ENCODE measurements at regions not wholly inside any gene's neighbourhood (a gene's known extent, or its start where the extent isn't known, plus 50 kb on each side); places are given as distances from the start of the nearest gene placed in this dataset.

DNA sequence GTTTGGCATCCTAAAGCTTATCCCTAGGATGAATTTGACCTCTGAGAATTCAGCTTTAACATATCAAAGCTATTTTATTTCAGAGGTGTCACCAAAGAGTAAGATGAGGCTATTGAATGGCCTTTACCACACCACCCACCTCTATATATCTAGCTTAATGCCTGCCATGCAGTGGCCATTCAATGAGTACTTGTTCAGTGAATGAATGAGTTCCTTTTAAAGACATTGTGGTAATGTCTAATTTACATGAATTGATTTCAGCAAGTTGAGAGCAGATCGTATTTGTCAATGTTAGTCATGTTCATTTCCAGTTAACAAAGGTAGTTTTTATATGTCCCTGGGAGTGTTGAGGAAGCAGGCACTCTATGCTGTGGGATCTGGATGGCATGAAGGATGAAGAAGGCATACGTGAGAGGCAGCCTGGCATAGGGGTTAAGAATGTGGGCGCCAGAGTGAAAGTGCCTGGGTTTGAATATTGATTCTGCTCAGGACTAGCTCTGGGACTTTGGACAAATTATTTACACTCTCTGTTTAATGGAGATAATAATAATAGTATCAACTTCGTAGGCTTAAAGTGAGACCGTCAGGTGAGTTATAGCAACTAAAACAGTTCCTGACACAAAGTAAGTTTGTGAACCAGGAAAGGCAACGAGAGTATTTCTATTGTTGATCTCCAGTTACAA is 434.1 kb upstream of the CHST9 start:
- DNase-seq, result no peak

- no peak for DNase-seq
These were observed 431.2 kb upstream of the CHST9 start for GRCh38 chr18:27616324-27616723.

DNA sequence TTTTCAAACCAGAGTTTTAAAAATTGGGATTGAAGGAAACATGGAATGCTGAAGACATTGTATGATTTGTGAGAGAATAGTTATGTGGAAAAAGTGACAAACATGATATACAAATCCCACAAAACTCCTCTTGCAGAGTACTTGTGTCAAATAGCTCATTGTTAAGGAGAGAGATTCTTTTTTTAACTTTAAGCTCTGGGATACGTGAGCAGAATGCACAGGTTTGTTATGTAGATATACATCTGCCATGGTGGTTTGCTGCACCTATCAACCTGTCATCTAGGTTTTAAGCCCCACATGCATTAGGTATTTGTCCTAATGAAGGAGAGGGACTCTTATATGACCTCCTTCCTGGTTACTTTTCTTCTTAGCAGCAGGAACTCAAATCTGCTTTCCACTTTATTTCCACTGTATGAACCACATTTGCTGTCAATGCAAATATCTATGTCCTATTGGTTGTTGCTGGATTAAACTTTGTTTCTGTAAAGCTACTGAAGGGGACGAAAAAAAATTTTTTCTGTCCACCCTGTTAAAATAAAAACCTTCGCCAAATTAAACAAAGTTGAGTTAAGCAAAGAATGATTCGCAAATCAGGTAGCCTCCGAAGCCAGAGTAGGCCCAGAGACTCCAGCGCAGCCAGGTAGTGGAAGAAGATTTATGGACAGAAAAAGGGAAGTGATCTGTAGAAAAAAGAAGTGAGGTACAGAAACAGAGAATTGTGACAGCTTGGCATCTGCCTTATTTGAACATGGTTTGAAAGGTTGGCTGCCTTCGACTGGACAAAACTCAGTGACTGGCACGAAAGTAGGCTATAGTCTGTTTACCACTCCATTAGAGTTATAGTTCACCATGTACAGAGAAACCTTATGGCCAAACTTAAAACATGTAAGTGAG is 430.1 kb upstream of the CHST9 start:
- DNase-seq, result no peak

GRCh38 chr18:27609221-27609620 is 424.1 kb upstream of the CHST9 start:
- no peak for DNase-seq

DNA sequence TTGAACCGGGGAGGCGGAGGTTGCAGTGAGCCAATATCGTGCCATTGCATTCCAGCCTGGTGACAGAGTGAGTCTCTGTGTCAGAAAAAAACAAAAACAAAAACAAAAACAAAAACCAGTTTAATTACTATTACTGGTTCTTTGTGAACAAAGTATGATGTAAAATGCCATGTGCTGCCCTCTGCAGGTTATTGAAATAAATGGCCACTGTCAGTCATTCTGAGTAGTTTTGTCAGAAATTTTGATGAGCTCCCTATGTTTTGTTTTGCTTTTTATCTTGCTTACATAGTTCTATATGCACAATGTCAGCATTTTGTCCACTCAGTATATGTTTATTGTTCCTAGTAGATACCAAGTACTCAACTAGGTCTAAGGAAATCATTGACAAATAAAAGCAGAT is 423.6 kb upstream of the CHST9 start:
- DNase-seq, result no peak

GRCh38 chr18:27608174-27608573 is 423.1 kb upstream of the CHST9 start:
- DNase-seq, result no peak

- no peak for DNase-seq
These were observed 421.6 kb upstream of the CHST9 start for GRCh38 chr18:27606741-27607140.

DNA sequence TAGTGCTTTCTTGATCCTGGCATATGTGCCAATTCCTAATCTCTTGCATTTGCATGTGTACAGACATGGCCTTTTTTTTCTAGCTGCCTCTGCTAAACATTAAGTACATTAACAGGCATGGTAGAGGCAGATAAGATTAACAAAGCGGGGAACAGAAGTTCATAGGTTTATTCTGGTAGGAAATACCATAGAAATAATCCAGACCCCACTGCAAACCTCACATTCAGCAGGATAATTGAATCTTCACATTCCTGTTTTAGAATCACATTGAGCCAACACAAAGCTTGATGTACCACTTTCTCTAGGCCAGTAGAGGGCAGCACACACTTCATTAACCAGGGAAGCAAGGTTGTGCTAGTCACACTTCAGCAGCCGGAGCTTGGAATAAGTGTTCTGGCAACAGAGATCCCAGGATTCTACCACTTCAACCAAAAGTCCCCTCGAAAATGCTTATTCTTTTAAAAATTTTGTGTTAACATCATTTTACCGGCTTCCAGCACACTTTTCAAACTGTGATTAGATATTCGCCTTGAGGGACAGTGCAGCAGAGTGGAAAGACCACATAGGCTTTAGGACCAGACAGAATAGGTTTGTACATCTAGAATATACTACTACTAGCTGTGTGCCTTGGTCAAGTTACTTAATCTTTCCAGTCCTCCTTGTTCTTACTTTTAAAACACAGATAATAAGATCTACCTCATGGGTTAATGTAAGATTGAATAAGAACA is 420.2 kb upstream of the CHST9 start:
- DNase-seq, result peak; percentile 55

DNA sequence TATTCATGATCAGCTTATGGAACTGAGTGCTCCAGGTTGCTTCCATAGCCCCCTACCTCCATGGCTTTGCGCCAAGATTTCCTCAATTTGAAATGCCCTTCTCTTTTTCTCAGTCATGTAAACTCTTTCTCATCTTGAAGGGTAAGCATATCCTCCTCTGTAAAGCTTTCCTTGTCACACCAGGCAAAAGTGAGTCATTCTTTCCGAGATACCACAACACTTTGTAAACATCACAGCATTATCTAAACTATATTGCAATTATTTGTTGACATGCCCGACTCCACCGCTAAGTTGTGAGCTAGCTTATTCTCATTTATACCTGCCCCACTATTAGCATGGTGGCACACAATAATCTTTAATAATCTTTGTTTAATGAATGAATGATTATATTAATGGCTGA is 419.5 kb upstream of the CHST9 start:
- DNase-seq, result peak; percentile 49

- no peak for DNase-seq
These were observed 417.0 kb upstream of the CHST9 start for GRCh38 chr18:27602092-27602491.

- DNase-seq, result no peak
These were observed 415.1 kb upstream of the CHST9 start for GRCh38 chr18:27600245-27600644.

GRCh38 chr18:27599202-27599829 is 414.2 kb upstream of the CHST9 start:
- DNase-seq, result peak; percentile 24

DNA sequence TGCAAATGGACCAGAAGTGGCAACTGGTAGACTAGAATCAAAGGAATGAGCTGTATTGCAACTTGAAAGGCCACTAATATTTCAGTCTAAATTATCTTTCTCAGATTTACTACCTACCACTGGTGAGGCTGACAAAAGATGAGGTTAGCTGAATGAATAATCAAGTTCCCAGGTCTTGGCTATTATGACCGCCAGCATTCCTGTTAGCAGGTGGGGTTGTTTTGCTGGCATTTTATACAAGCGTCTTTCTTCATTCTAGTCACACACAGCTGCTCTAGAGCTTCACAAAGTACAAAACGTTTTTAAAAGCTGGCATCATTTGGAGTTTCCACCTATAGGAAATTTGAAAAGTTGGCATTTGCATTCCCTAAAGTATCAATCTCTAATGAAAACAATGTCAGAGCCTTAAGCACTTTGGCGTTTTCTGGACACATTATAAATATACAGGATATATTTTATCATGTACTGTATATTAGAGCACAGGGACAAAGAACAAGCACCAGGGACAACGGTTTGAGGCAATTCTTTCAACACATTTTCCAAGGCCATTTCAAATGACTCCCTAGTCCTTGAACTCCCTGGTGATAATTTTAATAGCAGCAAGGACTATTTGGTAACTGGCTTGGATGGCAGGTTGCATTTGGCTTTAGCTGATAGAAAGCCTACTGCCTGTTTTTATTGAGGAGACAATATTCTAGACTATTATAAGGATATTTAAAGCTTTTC is 410.2 kb upstream of the CHST9 start:
- DNase-seq, result no peak

GRCh38 chr18:27585602-27586173 is 400.6 kb upstream of the CHST9 start:
- DNase-seq, result no peak

- DNase-seq, result no peak
These were observed 398.4 kb upstream of the CHST9 start for GRCh38 chr18:27583466-27583865.

DNA sequence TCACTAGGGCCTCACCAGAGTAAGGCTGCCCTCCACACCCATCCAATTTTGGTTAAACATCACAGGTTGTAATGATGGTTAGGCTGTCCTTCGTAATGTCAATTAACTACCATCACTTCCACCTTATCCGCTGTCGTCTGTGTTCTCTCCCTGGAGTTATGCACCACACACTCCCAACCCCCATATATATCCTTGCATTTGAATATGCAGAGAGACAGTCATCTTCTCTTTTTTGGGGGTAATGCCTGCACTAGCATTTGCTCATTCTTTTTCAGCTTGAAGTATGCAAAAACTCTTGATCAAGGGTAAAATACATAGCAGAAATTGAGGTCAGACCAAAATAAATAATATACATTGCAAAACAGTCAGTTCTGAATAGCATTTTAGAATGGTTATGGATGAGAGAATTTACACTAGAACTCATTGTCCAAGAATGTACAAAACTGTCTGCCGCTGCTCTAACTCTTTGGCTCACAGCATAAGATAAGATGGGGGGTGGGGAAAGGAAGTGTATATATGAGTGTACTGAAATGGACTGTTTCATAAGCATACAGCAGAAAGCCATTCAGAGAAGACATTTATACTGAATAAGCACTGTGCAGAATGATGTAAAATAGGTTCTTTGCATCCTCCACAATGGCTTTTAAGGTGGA is 397.8 kb upstream of the CHST9 start:
- peak; percentile 12 for DNase-seq

- DNase-seq, result no peak
These were observed 396.3 kb upstream of the CHST9 start for GRCh38 chr18:27581296-27581904.

- DNase-seq, result no peak
These were observed 394.3 kb upstream of the CHST9 start for GRCh38 chr18:27579364-27579763.

- no peak for DNase-seq
These were observed 392.6 kb upstream of the CHST9 start for GRCh38 chr18:27577752-27578151.

DNA sequence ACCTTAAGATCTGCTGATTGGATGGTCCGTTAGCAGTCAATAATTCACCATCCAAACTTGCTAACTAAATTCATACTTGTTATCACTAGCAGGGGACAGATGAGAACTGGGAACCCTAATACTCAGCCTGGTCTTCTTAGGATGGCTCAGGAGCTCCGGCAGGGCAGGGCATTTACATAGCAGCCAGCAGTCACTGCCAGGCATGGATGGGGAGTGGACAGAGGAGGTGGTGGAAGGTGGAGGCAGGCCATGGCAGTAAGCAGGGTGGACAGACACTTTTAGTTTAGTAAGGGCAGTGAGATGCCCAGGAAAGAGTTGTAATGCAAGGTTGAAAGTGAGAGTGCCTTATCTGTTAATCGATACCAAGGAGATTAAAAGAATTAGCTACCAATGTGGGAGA is 392.2 kb upstream of the CHST9 start:
- no peak for DNase-seq

DNA sequence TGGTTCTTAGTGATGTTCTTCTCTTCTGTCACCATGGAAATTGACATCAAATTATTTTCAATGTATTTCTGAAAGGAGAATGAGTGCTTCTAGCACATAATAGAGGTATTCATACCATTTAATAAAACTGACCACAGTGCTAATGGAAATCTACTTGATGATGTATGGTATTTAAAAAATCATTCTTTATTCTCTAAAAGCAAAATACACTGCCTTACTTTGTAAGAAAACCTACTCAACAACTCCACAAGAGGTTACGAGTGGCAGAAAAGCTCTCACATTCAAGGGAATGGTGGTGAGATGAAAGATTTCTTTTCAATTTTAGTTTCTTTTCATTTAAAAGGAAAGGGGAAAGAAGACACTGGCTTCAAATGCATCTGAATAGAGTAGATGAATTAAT is 382.3 kb upstream of the CHST9 start:
- no peak for DNase-seq
